ENCODE measurements at regions not wholly inside any gene's neighbourhood (a gene's known extent, or its start where the extent isn't known, plus 50 kb on each side); places are given as distances from the start of the nearest gene placed in this dataset.

GRCh38 chr11:59283825-59284772, 71.4 kb upstream of the MPEG1 start:
- TF ChIP-seq CTCF (IDR thresholded peaks at IDR 0.05; ENCODE audit: insufficient read depth, low read depth, low read length) (peak; percentile 80), EZH2 (IDR thresholded peaks at IDR 0.05; ENCODE audit: insufficient read depth, low read length) (no peak)
